NCI-H1092 (cell line): ENCODE measurements at regions not wholly inside any gene's neighbourhood (a gene's known extent, or its start where the extent isn't known, plus 50 kb on each side); places are given as distances from the start of the nearest gene placed in this dataset.
"Not testable (repeated sequence)": the region's sequence is repeated elsewhere in the genome, so short reads cannot be mapped to it uniquely, and the experiment has no call there.

Experiments used
- DNase-seq: peaks from one replicate; lab custom pipeline; 2025; lab: John Stamatoyannopoulos, UW

GRCh38 chr6:33895296-33895695, 91.5 kb upstream of the MLN start:
- no peak for DNase-seq

GRCh38 chr6:33894438-33894837, 90.6 kb upstream of the MLN start:
- no peak for DNase-seq

- no peak for DNase-seq
These were observed 89.0 kb upstream of the MLN start for GRCh38 chr6:33892581-33893346.

GRCh38 chr6:33888664-33889200, 84.9 kb upstream of the MLN start:
- no peak for DNase-seq

GRCh38 chr6:33888183-33888582, 84.4 kb upstream of the MLN start:
- no peak for DNase-seq

- DNase-seq: no peak
These were observed 82.9 kb upstream of the MLN start for GRCh38 chr6:33886673-33887144.

- no peak for DNase-seq
These were observed 81.6 kb upstream of the MLN start for GRCh38 chr6:33885132-33886057.

GRCh38 chr6:33883621-33884020, 79.8 kb upstream of the MLN start:
- DNase-seq: not testable (repeated sequence)

GRCh38 chr6:33882154-33882553, 78.4 kb upstream of the MLN start:
- no peak for DNase-seq

- DNase-seq: no peak
These were observed 77.0 kb upstream of the MLN start for GRCh38 chr6:33880766-33881165.

GRCh38 chr6:33880104-33880678, 76.4 kb upstream of the MLN start:
- no peak for DNase-seq

GRCh38 chr6:33878562-33878961, 74.8 kb upstream of the MLN start:
- DNase-seq: peak; percentile 34

- DNase-seq: no peak
These were observed 74.3 kb upstream of the MLN start for GRCh38 chr6:33877982-33878535.

GRCh38 chr6:33875696-33876095, 71.9 kb upstream of the MLN start:
- no peak for DNase-seq

GRCh38 chr6:33875141-33875581, 71.4 kb upstream of the MLN start:
- DNase-seq: no peak

- DNase-seq: no peak
These were observed 70.4 kb upstream of the MLN start for GRCh38 chr6:33874136-33874760.

GRCh38 chr6:33872761-33873160, 69.0 kb upstream of the MLN start:
- no peak for DNase-seq

GRCh38 chr6:33869826-33870423, 66.1 kb upstream of the MLN start:
- no peak for DNase-seq

GRCh38 chr6:33869121-33869520, 65.3 kb upstream of the MLN start:
- no peak for DNase-seq

GRCh38 chr6:33868141-33868540, 64.3 kb upstream of the MLN start:
- no peak for DNase-seq

- DNase-seq: no peak
These were observed 61.8 kb upstream of the MLN start for GRCh38 chr6:33865478-33866077.
